WTC11 (cell line): ENCODE measurements at regions not wholly inside any gene's neighbourhood (a gene's known extent, or its start where the extent isn't known, plus 50 kb on each side); places are given as distances from the start of the nearest gene placed in this dataset.

Experiments used
- ARID4B ChIP-seq: sonication (generic); formaldehyde crosslinking; IDR thresholded peaks from 2 replicates; pipeline ENCODE4 v1.8.0; 2023; ENCODE audit warnings: missing genetic modification reagents, mild to moderate bottlenecking, borderline replicate concordance
- ATF1 ChIP-seq: sonication (generic); formaldehyde crosslinking; IDR thresholded peaks from 2 replicates; pipeline ENCODE4 v1.8.1; 2023; ENCODE audit warnings: mild to moderate bottlenecking, moderate library complexity, missing genetic modification reagents
- CTCF ChIP-seq: fragments of 200-600 bp; IDR thresholded peaks from 2 replicates; pipeline ENCODE4 v1.8.0; 2022; ENCODE audit warnings: antibody characterized with exemption
- PREB ChIP-seq: sonication (generic); formaldehyde crosslinking; IDR thresholded peaks from 2 replicates; pipeline ENCODE4 v1.8.1; 2022; ENCODE audit warnings: mild to moderate bottlenecking, missing genetic modification reagents, moderate library complexity, borderline replicate concordance
- SMAD4 ChIP-seq: sonication (generic); formaldehyde crosslinking; IDR thresholded peaks from 2 replicates; pipeline ENCODE4 v1.8.0; 2022; ENCODE audit warnings: mild to moderate bottlenecking, missing genetic modification reagents
- ZNF138 ChIP-seq: sonication (generic); formaldehyde crosslinking; conservative IDR thresholded peaks from 2 replicates; pipeline ENCODE4 v1.8.1; 2022; ENCODE audit warnings: mild to moderate bottlenecking, moderate library complexity, missing genetic modification reagents
- ZNF263 ChIP-seq: sonication (generic); formaldehyde crosslinking; IDR thresholded peaks from 2 replicates; pipeline ENCODE4 v1.8.1; 2022; ENCODE audit warnings: low read depth, mild to moderate bottlenecking, moderate library complexity, missing genetic modification reagents

- no peak for TF ChIP-seq CTCF
- no peak for TF ChIP-seq ZNF138
- no peak for TF ChIP-seq PREB (CRISPR knock-in tag)
- no peak for TF ChIP-seq ATF1 (CRISPR knock-in tag)
- TF ChIP-seq ZNF263 (CRISPR knock-in tag) = no peak
- no peak for TF ChIP-seq ARID4B (CRISPR knock-in tag)
- no peak for TF ChIP-seq SMAD4 (CRISPR knock-in tag)
Measured at GRCh38 chr22:48629631-48630432, 1197.8 kb downstream of the BRD1 start.
